Suprapubic skin (tissue), 3 donors: ENCODE measurements at regions not wholly inside any gene's neighbourhood (a gene's known extent, or its start where the extent isn't known, plus 50 kb on each side); places are given as distances from the start of the nearest gene placed in this dataset.

Source experiments
- EP300 ChIP-seq: sonication (generic); formaldehyde crosslinking; IDR thresholded peaks from one replicate; pipeline ENCODE4 v1.6.1; 2017; ENCODE audit warnings: antibody characterized with exemption
- POLR2A ChIP-seq, 2 donors: fragments of 450-650 bp; IDR thresholded peaks; one replicate each; pipeline ENCODE4 v1.6.1; 2017; ENCODE audit warnings: antibody characterized with exemption in 2 of 2, mild to moderate bottlenecking in 2 of 2, moderate library complexity in 2 of 2
- TF ChIP-seq, protein P1 (sequence below), 2 donors: fragments of 200-600 bp in 1 of 2; fragments of 450-650 bp in 1 of 2; sonication (generic) in 1 of 2; IDR thresholded peaks; one replicate each; pipeline ENCODE4 v1.5.1; 2016 to 2019; ENCODE audit warnings: antibody characterized with exemption in 2 of 2, mild to moderate bottlenecking in 1 of 2, moderate library complexity in 1 of 2

DNA sequence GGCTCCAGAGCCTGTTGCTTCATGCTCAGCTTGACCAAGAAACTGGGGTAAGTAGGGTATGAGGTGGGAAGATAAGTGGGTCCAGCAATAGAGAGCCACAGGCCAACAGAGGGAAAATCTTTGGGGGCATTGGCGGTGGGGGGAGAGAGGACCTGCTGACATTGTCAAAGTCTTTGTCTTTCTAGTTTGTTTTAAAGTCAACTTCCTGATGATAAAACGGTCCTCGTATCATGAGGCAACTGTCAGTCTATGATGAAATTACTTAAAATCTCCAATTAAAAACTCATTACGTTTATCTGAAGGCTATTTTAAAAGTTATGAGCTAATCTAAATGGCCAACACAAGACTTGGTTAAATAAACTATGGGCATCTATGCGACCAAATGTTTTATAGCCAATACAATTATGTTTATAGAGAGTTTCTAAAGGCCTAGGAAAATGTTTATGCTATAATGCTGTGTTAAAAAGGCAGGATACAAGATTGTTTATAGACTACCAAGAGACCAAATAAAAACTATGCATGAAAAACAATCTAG, 84.4 kb upstream of the CD28 start:
- TF ChIP-seq POLR2A (IDR thresholded peaks at IDR 0.05) (no peak), EP300 (no peak)
- TF ChIP-seq, protein P1, sequence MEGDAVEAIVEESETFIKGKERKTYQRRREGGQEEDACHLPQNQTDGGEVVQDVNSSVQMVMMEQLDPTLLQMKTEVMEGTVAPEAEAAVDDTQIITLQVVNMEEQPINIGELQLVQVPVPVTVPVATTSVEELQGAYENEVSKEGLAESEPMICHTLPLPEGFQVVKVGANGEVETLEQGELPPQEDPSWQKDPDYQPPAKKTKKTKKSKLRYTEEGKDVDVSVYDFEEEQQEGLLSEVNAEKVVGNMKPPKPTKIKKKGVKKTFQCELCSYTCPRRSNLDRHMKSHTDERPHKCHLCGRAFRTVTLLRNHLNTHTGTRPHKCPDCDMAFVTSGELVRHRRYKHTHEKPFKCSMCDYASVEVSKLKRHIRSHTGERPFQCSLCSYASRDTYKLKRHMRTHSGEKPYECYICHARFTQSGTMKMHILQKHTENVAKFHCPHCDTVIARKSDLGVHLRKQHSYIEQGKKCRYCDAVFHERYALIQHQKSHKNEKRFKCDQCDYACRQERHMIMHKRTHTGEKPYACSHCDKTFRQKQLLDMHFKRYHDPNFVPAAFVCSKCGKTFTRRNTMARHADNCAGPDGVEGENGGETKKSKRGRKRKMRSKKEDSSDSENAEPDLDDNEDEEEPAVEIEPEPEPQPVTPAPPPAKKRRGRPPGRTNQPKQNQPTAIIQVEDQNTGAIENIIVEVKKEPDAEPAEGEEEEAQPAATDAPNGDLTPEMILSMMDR (IDR thresholded peaks at IDR 0.05) = no peak
